GM10248 (cell line): ENCODE measurements at regions not wholly inside any gene's neighbourhood (a gene's known extent, or its start where the extent isn't known, plus 50 kb on each side); places are given as distances from the start of the nearest gene placed in this dataset.

Experiments
- CTCF ChIA-PET: fragments of 300-600 bp; sonication (Branson Sonifier 250); formaldehyde crosslinking; extraction: SDS; loops from one replicate; lab custom pipeline; 2021; ENCODE audit warnings: antibody characterized with exemption; lab: Yijun Ruan, JAX
- POLR2A ChIA-PET: fragments of 350-650 bp; sonication (Branson Sonifier 250); formaldehyde crosslinking; extraction: SDS; loops from one replicate; lab custom pipeline; 2020; ENCODE audit warnings: antibody characterized with exemption; lab: Yijun Ruan, JAX
- DNase-seq: peaks from one replicate; pipeline ENCODE4 v3.0.0; 2012; ENCODE audit errors: extremely low spot score
- CTCF ChIP-seq: IDR thresholded peaks from 2 replicates; pipeline ENCODE4 v1.5.1; 2012; ENCODE audit warnings: mild to moderate bottlenecking, low read depth; ENCODE audit errors: extremely low read depth, missing control alignments, control extremely low read depth

GRCh38 chr18:46314011-46314410 is 209.8 kb downstream of the HAUS1 start:
- no peak for DNase-seq
- no peak for TF ChIP-seq CTCF
- CTCF ChIA-PET, result interaction anchor here (1.2 to 2.9 kb wide), 4 partner anchors 23 to 344 kb away, joined by 3 to 9 read pairs (median 3); no protein-coding TSS in a partner anchor
- POLR2A ChIA-PET, result no interaction called here

GRCh38 chr18:46315161-46315560 is 211.0 kb downstream of the HAUS1 start:
- CTCF ChIA-PET, result interaction anchor here (1.6 to 2.9 kb wide), 2 partner anchors 34 to 343 kb away, joined by 3 to 9 read pairs; no protein-coding TSS in a partner anchor
- no peak for DNase-seq
- POLR2A ChIA-PET, result no interaction called here
- no peak for TF ChIP-seq CTCF

- TF ChIP-seq CTCF, result no peak
- ChIA-PET CTCF (no interaction called here), POLR2A (no interaction called here)
- no peak for DNase-seq
Measured at GRCh38 chr18:46318356-46318755, 214.2 kb downstream of the HAUS1 start.

- ChIA-PET CTCF (no interaction called here), POLR2A (no interaction called here)
- no peak for DNase-seq
- TF ChIP-seq CTCF, result no peak
Measured at GRCh38 chr18:46319783-46320182, 215.6 kb downstream of the HAUS1 start.

- CTCF ChIA-PET, result no interaction called here
- no peak for TF ChIP-seq CTCF
- DNase-seq, result no peak
- POLR2A ChIA-PET, result no interaction called here
Measured at GRCh38 chr18:46320297-46320696, 216.1 kb downstream of the HAUS1 start.

GRCh38 chr18:46320928-46321711 is 216.9 kb downstream of the HAUS1 start:
- CTCF ChIA-PET, result no interaction called here
- TF ChIP-seq CTCF, result no peak
- POLR2A ChIA-PET, result no interaction called here
- DNase-seq, result no peak
